GM18951 (cell line): ENCODE measurements at regions not wholly inside any gene's neighbourhood (a gene's known extent, or its start where the extent isn't known, plus 50 kb on each side); places are given as distances from the start of the nearest gene placed in this dataset.

Experiments
- POLR2A ChIP-seq: IDR thresholded peaks from 4 replicates; pipeline ENCODE4 v1.6.1; 2011; ENCODE audit warnings: mild to moderate bottlenecking; ENCODE audit not compliant: insufficient read length, insufficient read depth; ENCODE audit errors: extremely low read depth
- in situ Hi-C: fragments of 300-500 bp; cut with MboI; formaldehyde crosslinking; loops from one replicate; pipeline ENCODE4 v1.12.0; 2022; ENCODE audit warnings: low sequenced_read_pairs, mixed read lengths, inconsistent platforms; ENCODE audit not compliant: unreplicated experiment

DNA sequence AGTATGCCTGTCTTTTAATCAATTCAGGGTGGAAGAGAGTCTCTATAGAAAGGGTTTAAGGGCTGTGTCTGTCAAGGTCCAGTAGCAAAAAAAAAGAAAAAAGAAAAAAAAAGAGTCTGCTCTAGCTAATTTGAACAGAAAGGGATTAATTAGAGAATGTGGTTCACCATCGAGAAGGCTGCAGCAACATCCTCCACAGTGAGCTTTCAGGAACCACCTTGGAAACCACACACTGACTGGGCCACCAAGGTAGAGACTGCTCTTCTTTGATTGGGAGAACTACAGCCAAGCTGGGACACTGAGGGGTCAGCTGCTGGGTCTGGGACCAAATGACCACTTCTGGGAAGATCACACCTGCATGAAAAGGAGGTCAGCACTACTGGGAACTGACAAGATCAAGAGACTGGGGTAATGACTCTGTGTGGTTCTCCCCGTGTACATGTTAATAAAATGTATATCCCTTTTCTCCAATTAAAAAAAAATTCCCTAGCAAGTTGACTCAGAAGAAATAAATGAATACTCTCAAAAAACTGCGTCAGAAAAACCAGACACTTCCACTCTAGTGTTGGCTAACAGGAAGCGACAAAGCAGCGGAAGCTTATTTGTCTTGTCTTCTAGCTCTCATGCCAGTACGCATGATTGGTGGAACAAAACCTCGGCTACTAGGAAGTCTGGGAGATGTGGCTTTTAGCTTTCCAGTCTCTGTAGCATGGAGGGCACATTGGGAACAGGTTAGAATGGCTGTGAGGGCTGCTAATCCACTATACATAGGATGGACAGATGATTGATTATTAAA, 60.0 kb upstream of the IVNS1ABP start:
- no peak for TF ChIP-seq POLR2A
- in situ Hi-C loops = no loop called here

DNA sequence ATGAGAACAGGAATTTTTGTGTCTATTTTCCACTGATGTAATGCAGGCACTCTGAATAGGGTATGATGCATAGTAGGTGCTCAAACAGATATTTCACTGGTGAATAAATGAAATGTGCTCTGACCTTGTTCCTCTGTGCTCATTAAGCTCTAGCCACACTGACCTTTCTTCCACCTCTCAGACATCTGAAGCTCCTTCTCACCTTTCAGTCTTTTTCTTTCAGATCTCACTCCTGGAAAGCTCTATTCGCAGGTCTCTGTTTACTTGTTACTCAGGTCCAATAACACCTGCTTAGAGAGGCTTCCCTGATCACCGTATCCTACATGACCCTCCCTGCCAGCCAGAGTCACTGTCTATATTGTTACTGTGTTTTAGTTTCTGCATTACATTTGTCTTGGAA, 59.2 kb upstream of the IVNS1ABP start:
- TF ChIP-seq POLR2A = no peak
- in situ Hi-C loops = no loop called here

DNA sequence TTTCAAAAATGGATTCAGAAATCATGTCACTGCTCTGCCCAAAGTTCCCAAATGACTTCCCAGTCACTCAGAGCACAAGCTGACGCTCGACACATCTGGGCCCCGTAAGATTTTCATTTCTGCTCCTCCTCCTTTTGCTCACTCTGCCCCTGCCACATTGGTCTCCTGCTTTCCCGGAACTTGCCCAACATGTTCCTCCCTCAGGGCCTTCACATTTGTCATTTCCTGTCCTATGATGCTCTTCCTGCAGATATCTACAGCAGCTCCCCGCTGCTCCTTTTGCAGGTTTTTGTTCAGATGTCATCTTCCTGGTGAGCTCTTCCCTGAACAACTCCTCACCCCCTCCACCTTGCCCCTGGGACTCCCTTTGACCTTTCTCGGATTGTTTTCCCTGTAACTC, 58.5 kb upstream of the IVNS1ABP start:
- no peak for TF ChIP-seq POLR2A
- in situ Hi-C loops = no loop called here

DNA sequence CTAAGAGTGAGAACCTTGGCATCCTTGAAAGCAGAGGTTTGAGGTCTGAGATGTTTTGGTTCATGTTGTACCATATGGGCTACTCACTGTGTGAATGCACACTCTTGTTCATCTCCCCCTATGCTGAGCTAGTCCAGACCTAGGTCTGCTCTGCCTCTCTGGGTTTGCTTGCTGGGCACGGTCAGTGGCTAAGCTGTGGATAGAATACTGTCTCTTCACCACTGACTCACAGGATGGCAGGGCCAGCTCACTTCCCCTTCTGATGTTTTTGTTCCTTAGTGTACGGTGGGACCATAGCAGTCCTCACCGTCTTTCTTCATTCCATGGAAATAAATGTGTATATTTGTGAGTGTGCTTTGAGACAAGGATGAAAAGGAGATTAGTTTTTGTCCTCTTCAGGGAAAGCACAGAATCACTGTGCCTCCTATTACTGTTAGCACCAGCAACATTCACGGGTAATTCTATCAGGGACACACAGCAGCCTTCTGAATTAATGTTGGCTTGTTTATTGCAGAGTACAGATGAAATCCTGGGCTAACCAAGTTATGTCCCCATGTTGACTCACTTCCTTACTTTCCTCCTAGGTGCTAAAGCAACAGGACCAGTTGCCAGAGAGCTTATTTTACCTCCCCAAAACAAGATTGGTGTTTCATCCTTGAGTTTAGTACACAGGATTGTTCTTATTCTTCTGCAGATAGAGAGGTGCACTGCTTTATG, 56.9 kb upstream of the IVNS1ABP start:
- in situ Hi-C loops = no loop called here
- no peak for TF ChIP-seq POLR2A

DNA sequence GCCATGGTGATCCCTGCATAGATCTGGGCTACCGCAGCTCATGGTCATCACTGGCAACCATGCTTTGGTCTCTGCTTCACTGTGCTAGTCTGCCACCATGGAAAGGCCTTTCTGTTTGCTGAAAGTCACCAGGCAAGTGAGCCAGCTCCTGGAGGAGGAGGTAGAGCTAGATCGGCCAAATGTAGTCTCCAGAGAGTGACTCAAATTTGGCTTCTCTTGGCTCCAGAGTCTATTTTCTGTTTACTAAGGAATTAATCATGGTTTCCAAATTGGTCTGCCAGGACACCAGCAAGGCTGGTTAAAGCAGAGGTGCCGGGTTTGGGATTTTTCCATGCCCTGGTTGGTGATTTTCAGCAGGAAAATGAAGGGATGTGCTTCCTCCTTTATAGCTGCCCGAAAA, 52.7 kb upstream of the IVNS1ABP start:
- in situ Hi-C loops = no loop called here
- no peak for TF ChIP-seq POLR2A

DNA sequence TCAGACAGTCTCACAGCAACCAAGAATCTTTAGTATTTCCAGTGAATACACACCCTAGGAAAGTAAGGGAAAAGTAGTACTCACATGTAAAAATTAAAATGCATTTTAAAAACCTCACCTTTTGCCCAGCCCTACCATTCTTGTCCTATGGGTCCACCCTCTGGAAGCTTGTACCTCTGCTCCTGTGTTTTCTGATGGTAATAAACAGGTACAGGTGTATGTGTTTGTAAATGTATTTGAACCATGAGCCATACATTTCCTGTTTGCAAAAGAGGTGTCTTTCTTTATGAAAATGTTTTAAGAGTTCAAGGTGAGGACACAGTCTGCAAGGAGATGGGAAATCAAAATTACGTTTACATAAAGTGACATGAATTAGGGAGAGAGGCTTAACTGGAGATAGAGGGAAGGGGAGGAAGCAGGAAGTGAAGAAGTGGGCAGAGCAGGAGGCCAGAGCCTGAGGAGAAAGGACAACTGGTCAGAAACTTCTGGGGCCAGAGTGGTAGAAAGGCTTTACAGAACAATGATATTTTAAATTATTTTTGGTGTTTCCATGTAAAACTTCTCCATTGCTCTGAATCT, 52.0 kb upstream of the IVNS1ABP start:
- TF ChIP-seq POLR2A = no peak
- in situ Hi-C loops = no loop called here

DNA sequence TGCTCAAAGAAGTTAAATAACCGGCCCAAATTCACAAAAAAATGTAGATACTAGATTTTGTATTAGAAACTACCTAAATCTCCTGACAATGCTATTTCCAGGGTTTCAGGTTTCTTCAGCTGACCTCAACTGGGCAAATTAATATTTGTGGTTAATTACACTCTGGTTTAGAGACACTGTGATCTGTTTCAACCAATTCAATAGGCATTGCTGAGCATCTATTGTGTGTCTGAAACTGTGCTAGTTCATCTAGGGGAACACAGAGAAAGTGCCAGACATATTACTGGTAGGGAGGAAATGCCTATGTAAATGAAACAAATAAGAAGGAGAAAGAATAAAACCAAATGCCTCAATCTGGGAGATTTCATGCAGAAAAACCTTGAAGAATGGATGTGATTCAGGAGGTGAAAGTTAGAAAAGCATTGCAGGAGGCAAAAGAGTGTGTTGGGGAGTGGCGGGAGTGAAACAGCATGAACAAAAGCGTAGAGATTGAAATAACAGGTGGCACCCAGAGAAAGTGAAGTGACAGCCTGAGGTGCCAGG, 51.3 kb upstream of the IVNS1ABP start:
- in situ Hi-C loops = no loop called here
- TF ChIP-seq POLR2A = no peak

DNA sequence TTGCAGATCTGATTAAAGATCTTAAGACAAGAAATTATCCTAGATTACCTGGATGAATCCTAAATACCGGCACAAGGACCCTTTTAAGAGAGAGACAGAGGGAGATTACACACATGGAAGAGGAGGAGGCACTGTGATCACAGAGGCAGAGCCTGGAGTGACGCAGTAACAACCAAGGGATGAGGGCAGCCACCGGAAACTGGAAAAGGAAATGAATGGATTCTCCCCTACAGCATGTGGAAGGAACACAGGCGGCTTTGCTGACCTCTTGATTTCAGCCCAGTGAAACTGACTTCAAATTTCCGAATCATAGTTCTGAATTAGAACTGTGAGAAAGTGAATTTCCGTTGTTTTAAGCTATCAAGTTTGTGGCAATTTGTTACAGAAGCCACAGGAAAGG, 50.2 kb upstream of the IVNS1ABP start:
- in situ Hi-C loops = no loop called here
- no peak for TF ChIP-seq POLR2A
